HPDE6-E6E7 (cell line): ENCODE measurements at regions not wholly inside any gene's neighbourhood (a gene's known extent, or its start where the extent isn't known, plus 50 kb on each side); places are given as distances from the start of the nearest gene placed in this dataset.
A peak's percentile ranks its signal among the peaks of the same experiment; 100 is the strongest.
"Not testable (repeated sequence)": the region's sequence is repeated elsewhere in the genome, so short reads cannot be mapped to it uniquely, and the experiment has no call there.

Experiments
- DNase-seq: peaks from one replicate; pipeline ENCODE4 v3.0.0; 2011; ENCODE audit warnings: missing footprints; ENCODE audit errors: extremely low spot score

- DNase-seq: peak; percentile 64
Measured at GRCh38 chr3:109804697-109805096, 467.4 kb upstream of the DPPA4 start.

DNA sequence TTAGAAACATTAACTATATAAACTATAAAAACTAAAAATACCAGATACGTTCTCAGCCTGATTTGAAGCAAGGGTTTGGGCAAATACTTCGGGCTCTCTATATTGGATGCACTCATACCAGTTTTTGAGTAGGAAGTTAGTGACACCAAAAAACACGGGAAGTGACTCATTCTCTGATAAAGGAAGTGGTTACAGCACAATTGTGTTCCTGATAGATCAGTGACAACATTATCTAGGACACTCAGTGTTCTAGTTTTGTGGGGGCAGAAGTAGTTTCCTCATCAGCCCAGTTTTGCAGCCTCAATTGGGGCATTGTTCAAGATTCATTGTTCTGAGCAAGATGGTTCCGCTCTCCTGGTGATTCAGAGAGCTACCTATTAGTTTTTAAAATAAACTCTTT lies 469.6 kb upstream of the DPPA4 start:
- peak; percentile 22 for DNase-seq

GRCh38 chr3:109809513-109809912 lies 472.2 kb upstream of the DPPA4 start:
- no peak for DNase-seq

DNA sequence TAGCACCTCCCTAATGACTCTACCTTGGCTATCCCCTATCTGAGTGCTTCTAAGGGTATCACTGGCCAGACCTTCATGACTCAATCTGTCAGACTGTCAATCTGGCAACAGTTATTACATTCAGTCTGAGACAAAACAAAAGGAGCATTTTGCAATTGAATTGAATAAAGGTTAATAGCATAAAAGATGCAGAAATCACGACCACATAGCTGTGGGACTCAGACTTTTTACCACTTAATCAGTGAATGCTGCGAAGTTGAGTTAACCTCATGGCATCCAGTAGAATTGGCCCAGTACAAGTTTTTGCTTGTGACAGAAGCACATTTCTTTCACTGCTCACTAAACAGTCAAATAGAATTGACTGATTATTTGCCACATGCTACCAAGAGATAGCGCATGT lies 480.7 kb upstream of the DPPA4 start:
- no peak for DNase-seq

DNA sequence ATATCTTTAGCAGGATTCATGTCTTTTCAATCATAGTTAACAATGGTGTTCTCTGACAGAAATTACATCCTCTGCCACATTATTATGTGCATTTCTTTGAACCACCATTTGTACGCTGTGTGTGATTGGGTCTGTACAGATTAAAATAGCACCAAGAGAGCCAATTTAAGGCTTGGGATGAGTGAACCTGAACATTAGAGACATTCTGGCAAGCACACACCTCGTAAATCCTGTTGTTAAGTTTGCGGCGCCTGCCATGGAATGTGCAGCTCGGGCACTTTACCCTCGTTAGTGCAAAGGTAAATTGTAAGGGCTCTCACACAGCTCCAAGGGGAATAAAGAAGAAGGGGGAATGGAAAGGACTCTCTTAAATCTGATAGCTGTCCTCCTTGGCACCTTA lies 482.4 kb upstream of the DPPA4 start:
- no peak for DNase-seq

DNA sequence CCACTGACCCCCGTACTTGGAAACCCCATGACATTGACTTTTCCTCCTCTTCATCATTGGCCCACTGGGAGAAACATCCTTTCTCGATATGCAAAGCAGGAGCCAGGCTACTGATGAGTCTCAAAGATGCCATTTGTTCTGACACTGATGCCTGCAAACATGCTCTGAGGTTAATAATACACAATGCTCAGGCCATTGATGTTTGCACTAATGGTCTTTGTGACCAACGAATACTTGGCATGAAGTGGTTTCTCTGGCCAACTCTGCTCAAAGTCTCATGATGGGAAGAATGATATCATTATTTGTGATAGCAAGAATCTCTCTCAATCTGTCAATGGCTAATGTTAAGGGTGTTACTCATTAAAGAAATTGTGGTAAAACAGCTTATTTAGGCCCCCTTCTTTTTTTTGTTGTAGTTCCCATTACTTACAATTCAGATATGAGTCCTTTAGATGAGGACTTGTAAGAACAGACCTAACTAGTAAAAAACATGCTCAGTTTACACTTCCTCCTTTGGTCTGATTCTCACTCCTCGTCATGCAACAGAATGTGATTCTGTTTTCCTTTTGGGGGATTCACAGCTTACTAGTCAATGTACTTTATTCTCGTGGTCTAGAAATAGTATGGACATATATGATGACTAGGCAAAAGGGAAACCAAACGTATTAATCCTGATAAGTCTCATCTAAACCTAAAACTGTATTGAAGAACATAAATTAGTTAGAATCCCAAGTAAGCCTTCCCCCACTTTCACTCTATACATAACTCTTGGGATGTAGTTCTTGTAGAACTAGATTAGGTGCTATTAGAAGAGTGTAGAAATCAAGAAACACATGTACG lies 488.8 kb upstream of the DPPA4 start:
- no peak for DNase-seq

- DNase-seq: no peak
Measured at GRCh38 chr3:109831403-109831802, 494.1 kb upstream of the DPPA4 start.

DNA sequence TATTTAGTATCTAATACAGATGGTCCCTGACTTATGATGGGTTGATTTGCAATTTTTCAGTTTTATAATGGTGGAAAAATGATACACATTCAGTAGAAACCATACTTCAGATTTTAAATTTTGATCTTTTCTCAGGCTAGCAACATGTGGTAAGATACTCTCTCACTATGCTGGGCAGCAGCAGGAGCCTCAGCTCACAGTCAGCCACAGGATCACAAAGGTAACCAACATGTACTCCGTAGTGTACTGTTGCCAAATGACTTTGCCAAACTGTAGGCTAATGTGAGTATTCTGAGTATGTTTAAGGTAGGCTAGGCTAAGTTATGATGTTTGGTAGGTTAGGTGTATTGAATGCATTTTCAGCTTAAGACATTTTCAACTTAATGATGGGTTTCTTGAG lies 498.6 kb upstream of the DPPA4 start:
- DNase-seq: no peak

- DNase-seq: no peak
Measured at GRCh38 chr3:109851854-109852253, 514.5 kb upstream of the DPPA4 start.

- no peak for DNase-seq
Measured at GRCh38 chr3:109852283-109852682, 514.9 kb upstream of the DPPA4 start.

GRCh38 chr3:109853077-109853731 lies 515.9 kb upstream of the DPPA4 start:
- DNase-seq: no peak

DNA sequence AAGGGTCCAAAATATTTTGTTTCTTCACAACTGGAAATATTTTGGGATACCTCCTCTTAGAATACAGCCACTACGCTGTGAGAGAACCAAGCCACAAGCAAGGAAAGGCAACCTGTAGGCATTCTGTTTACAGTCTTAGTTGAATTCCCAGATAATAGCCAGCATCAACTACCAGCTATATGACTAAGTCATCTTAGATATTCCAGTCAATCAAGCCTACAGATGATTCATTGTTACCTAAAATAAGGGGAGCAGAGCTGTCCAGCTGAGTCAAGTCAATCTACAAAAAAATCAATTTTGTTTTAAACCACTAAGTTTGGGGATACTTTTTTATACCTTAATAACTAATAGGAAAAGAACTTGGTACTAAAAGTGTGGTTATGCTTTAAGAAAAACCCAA lies 526.4 kb upstream of the DPPA4 start:
- no peak for DNase-seq

GRCh38 chr3:109864452-109864851 lies 527.1 kb upstream of the DPPA4 start:
- DNase-seq: no peak

DNA sequence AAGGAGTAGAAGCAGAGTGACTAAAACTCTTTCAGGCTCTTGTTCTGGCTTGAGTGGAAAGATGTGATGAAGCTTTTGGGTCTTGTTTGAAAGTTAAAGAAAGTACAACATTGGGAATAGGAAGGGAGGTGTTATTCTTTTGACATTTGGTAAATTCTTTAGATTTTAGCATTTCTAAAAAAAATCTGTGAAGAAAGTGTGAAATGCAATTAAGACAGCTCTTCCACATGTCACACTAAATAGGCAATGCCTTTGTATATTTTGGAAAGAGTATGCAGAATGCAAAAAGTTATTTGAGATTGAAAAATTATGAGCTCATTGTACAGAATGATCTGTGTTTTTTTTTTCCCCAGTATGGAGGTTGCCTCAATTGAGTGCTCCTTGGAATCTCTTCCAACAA lies 532.2 kb upstream of the DPPA4 start:
- no peak for DNase-seq

DNA sequence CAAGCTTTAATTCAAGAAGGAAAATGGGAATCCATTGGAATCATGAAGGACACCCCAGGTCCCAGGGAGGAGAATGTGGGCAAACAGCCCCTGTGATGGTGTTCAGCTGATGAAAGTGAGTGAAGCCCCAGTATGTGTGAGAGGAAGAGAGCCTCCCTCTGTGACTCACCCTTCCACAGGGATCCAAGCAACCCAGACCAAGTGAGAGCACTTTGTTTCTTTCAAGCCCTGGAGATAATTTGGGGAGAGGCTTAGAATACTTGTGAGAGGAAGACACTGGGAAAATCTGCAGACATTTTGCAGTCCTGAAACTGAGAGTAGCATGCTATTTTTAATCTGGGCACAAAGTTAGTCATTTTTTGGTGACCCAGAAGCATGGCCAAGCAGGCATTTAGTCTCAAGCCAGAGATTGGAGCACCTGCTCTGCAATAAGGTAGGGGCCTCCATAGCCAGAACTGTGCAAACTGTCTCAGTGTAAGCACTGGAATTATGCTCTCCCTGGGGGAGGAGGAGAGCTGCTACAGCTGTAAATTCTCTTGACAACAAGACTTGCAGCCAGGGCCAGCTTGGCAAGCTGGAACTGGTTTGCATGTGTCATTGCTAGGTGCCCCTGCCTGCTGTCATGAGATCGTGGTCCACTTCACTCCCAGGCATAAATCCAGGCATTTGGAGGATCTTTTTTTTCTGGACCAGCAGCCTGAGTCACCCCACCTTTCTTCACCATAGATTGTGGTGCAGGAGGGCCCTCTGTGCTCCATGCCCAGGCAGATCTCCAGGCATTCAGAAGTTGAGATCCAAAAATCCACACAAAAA lies 537.8 kb upstream of the DPPA4 start:
- DNase-seq: peak; percentile 32

GRCh38 chr3:109877616-109878015 lies 540.3 kb upstream of the DPPA4 start:
- not testable (repeated sequence) for DNase-seq

DNA sequence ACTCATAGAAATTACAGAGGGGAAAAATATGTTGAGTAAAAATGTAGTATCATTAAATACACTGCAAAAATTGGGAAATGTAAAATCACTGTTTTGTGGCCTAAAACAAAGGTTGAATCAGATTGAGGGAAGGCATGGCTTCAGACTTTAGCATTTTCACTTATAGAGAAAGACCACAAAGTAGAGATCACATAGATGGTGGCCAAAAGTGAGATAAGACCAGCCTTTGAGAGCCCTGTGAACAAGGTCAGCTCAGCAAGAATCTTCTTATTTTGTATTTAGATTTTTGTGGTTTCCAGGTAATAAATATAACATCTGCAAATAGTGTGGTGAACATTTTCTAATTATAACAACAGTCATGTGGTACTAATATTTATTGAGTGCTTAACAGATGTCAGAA lies 544.8 kb upstream of the DPPA4 start:
- DNase-seq: no peak

- DNase-seq: no peak
Measured at GRCh38 chr3:109887293-109887692, 549.9 kb upstream of the DPPA4 start.

DNA sequence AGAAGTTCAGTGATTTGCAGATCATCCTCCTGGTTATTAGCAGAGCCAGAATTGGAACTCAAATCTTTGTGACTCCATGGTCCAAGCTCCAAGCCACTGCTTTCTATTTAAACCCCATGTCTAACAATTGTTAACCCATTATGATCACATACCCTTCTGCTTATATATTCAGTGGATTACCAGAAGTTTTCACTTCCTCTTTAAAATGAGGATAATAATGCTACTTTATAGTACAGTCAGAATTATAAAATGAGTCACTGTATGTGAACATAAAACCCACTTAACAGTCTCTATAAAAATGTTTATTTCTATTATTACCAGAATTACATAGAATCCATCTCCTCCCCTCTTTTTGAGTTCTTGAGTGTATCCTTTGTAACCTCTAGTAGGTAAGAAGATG lies 550.7 kb upstream of the DPPA4 start:
- DNase-seq: no peak

GRCh38 chr3:109897734-109898133 lies 560.4 kb upstream of the DPPA4 start:
- DNase-seq: no peak

DNA sequence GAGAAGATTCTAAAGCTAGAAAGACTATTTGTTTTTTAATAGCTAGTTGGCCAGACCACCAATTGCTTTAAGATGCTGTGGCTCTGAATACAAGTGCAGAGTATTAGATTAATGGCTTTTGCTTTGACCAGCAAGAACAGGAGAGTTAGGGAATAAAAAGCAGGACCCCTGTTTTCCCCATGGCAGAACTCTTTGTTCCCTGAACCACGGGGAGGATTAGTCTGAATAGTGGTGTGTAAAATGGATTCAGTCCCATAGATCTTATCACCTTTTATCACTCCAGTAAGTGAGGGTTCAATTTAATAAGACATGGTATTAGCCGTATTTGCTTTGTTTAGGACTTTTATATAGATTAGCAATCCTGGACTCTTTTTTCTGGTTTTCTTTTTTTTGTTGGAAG lies 562.6 kb upstream of the DPPA4 start:
- DNase-seq: no peak

DNA sequence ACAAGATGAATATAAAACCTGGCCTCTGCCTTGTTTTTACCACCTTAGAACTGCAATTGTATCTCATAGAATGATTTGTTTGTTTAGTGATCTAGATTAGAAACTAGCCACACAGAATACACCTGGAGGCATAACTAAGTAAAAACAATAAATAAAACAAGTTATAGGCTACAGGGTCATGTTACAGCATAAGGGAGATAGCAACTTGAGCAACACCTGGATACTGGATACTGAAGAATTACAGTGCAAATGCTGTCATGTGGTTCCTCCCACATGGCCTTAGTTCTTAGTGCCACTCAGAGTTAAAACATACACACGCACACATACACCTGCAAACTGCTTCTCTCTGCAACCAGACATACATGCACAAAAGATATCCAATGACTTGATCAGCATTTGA lies 563.4 kb upstream of the DPPA4 start:
- peak; percentile 7 for DNase-seq

DNA sequence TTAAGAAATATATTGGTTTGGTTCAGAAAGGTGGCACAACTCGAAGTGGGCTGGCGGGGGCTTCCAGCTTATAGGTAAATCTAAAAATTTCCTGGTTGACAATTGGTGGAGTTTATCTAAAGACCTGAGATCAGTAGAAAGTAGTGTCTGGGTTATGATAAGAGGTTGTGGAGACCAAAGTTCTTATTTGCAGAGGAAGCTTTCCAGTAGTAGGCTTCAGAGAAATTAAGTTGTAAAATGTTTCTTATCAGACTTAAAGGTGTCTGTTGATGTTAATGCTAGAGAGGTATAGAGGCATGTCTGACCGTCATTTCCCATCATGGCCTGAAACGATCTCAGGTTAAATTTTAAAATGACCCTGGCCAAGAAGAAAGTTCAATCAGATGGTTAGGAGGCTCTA lies 565.2 kb upstream of the DPPA4 start:
- DNase-seq: no peak
